Renal pelvis (tissue), 1 donor: ENCODE measurements at regions not wholly inside any gene's neighbourhood (a gene's known extent, or its start where the extent isn't known, plus 50 kb on each side); places are given as distances from the start of the nearest gene placed in this dataset.
"Not testable (repeated sequence)": the region's sequence is repeated elsewhere in the genome, so short reads cannot be mapped to it uniquely, and the experiment has no call there.

Source experiments
- DNase-seq: peaks from one replicate; pipeline ENCODE4 v3.0.0-alpha.2; 2013

GRCh38 chr3:56955492-56956111, 104.9 kb upstream of the SPATA12 start:
- no peak for DNase-seq

GRCh38 chr3:56954125-56954524, 106.3 kb upstream of the SPATA12 start:
- no peak for DNase-seq

GRCh38 chr3:56952846-56953245, 107.6 kb upstream of the SPATA12 start:
- DNase-seq = no peak

- no peak for DNase-seq
Observed at GRCh38 chr3:56952061-56952460, 108.4 kb upstream of the SPATA12 start.

GRCh38 chr3:56951366-56951765, 109.1 kb upstream of the SPATA12 start:
- DNase-seq = no peak

GRCh38 chr3:56945378-56945777, 115.1 kb upstream of the SPATA12 start:
- DNase-seq = not testable (repeated sequence)

GRCh38 chr3:56942523-56942922, 117.9 kb upstream of the SPATA12 start:
- DNase-seq = no peak

GRCh38 chr3:56940976-56941375, 119.5 kb upstream of the SPATA12 start:
- no peak for DNase-seq

- DNase-seq = no peak
Observed at GRCh38 chr3:56940321-56940720, 120.1 kb upstream of the SPATA12 start.

GRCh38 chr3:56939834-56940233, 120.6 kb upstream of the SPATA12 start:
- no peak for DNase-seq

GRCh38 chr3:56938530-56938929, 121.9 kb upstream of the SPATA12 start:
- no peak for DNase-seq

GRCh38 chr3:56937580-56937979, 122.9 kb upstream of the SPATA12 start:
- no peak for DNase-seq

GRCh38 chr3:56935811-56936210, 124.7 kb upstream of the SPATA12 start:
- no peak for DNase-seq

GRCh38 chr3:56934481-56934880, 126.0 kb upstream of the SPATA12 start:
- DNase-seq = not testable (repeated sequence)

- no peak for DNase-seq
Observed at GRCh38 chr3:56933803-56934202, 126.7 kb upstream of the SPATA12 start.

GRCh38 chr3:56932866-56933265, 127.6 kb upstream of the SPATA12 start:
- DNase-seq = no peak

- DNase-seq = no peak
Observed at GRCh38 chr3:56931836-56932235, 128.6 kb upstream of the SPATA12 start.

- no peak for DNase-seq
Observed at GRCh38 chr3:56930706-56931105, 129.0 kb upstream of the ARHGEF3 start.

- no peak for DNase-seq
Observed at GRCh38 chr3:56929809-56930615, 128.3 kb upstream of the ARHGEF3 start.

GRCh38 chr3:56928379-56929068, 126.8 kb upstream of the ARHGEF3 start:
- DNase-seq = no peak

GRCh38 chr3:56927855-56928254, 126.1 kb upstream of the ARHGEF3 start:
- no peak for DNase-seq

GRCh38 chr3:56926947-56927282, 125.2 kb upstream of the ARHGEF3 start:
- DNase-seq = no peak
